ENCODE measurements at regions not wholly inside any gene's neighbourhood (a gene's known extent, or its start where the extent isn't known, plus 50 kb on each side); places are given as distances from the start of the nearest gene placed in this dataset.

- no peak overlapping the region for H3K4me3 ChIP-seq (ENCODE audit: low read length)
- DNase-seq (ENCODE audit: low read depth, low spot score): no peak
Observed at GRCh38 chr20:11266571-11266970, 592.8 kb upstream of the JAG1 start.

GRCh38 chr20:11267131-11267761 is 593.4 kb upstream of the JAG1 start:
- DNase-seq (ENCODE audit: low read depth, low spot score): no peak
- no peak overlapping the region for H3K4me3 ChIP-seq (ENCODE audit: low read length)

GRCh38 chr20:11267762-11268335 is 594.0 kb upstream of the JAG1 start:
- H3K4me3 ChIP-seq (ENCODE audit: low read length): no peak overlapping the region
- DNase-seq (ENCODE audit: low read depth, low spot score): no peak

GRCh38 chr20:11270566-11270965 is 596.8 kb upstream of the JAG1 start:
- no peak for DNase-seq (ENCODE audit: low read depth, low spot score)
- no peak overlapping the region for H3K4me3 ChIP-seq (ENCODE audit: low read length)

GRCh38 chr20:11271319-11271718 is 597.5 kb upstream of the JAG1 start:
- no peak for DNase-seq (ENCODE audit: low read depth, low spot score)
- no peak overlapping the region for H3K4me3 ChIP-seq (ENCODE audit: low read length)

- H3K4me3 ChIP-seq (ENCODE audit: low read length): no peak overlapping the region
- no peak for DNase-seq (ENCODE audit: low read depth, low spot score)
Observed at GRCh38 chr20:11271920-11272594, 598.3 kb upstream of the JAG1 start.

- no peak overlapping the region for H3K4me3 ChIP-seq (ENCODE audit: low read length)
- DNase-seq (ENCODE audit: low read depth, low spot score): peak; percentile 30
Observed at GRCh38 chr20:11274141-11274594, 600.4 kb upstream of the JAG1 start.

- no peak overlapping the region for H3K4me3 ChIP-seq (ENCODE audit: low read length)
- no peak for DNase-seq (ENCODE audit: low read depth, low spot score)
Observed at GRCh38 chr20:11275740-11276139, 601.9 kb upstream of the JAG1 start.

GRCh38 chr20:11277170-11277569 is 603.4 kb upstream of the JAG1 start:
- no peak for DNase-seq (ENCODE audit: low read depth, low spot score)
- no peak overlapping the region for H3K4me3 ChIP-seq (ENCODE audit: low read length)

GRCh38 chr20:11277858-11278257 is 604.1 kb upstream of the JAG1 start:
- H3K4me3 ChIP-seq (ENCODE audit: low read length): no peak overlapping the region

GRCh38 chr20:11278461-11278860 is 604.7 kb upstream of the JAG1 start:
- no peak overlapping the region for H3K4me3 ChIP-seq (ENCODE audit: low read length)
- DNase-seq (ENCODE audit: low read depth, low spot score): no peak

More at GRCh38 chr20:11277858-11278257, 604.1 kb upstream of the JAG1 start:
- DNase-seq (ENCODE audit: low read depth, low spot score): no peak

- DNase-seq (ENCODE audit: low read depth, low spot score): no peak
- no peak overlapping the region for H3K4me3 ChIP-seq (ENCODE audit: low read length)
Observed at GRCh38 chr20:11281240-11281639, 607.4 kb upstream of the JAG1 start.

- H3K4me3 ChIP-seq (ENCODE audit: low read length): no peak overlapping the region
- no peak for DNase-seq (ENCODE audit: low read depth, low spot score)
Observed at GRCh38 chr20:11281768-11282167, 608.0 kb upstream of the JAG1 start.

- no peak for DNase-seq (ENCODE audit: low read depth, low spot score)
- H3K4me3 ChIP-seq (ENCODE audit: low read length): no peak overlapping the region
Observed at GRCh38 chr20:11287126-11287525, 613.3 kb upstream of the JAG1 start.

- no peak for DNase-seq (ENCODE audit: low read depth, low spot score)
- H3K4me3 ChIP-seq (ENCODE audit: low read length): no peak overlapping the region
Observed at GRCh38 chr20:11296221-11296620, 621.5 kb upstream of the BTBD3 start.

GRCh38 chr20:11296951-11297350 is 620.7 kb upstream of the BTBD3 start:
- DNase-seq (ENCODE audit: low read depth, low spot score): no peak

GRCh38 chr20:11301699-11302098 is 616.0 kb upstream of the BTBD3 start:
- H3K4me3 ChIP-seq (ENCODE audit: low read length): no peak overlapping the region
- DNase-seq (ENCODE audit: low read depth, low spot score): no peak

More at GRCh38 chr20:11296951-11297350, 620.7 kb upstream of the BTBD3 start:
- no peak overlapping the region for H3K4me3 ChIP-seq (ENCODE audit: low read length)

- no peak for DNase-seq (ENCODE audit: low read depth, low spot score)
- H3K4me3 ChIP-seq (ENCODE audit: low read length): no peak overlapping the region
Observed at GRCh38 chr20:11302436-11302835, 615.3 kb upstream of the BTBD3 start.

GRCh38 chr20:11304795-11305194 is 612.9 kb upstream of the BTBD3 start:
- DNase-seq (ENCODE audit: low read depth, low spot score): no peak
- no peak overlapping the region for H3K4me3 ChIP-seq (ENCODE audit: low read length)

- no peak overlapping the region for H3K4me3 ChIP-seq (ENCODE audit: low read length)
- DNase-seq (ENCODE audit: low read depth, low spot score): no peak
Observed at GRCh38 chr20:11305406-11305805, 612.3 kb upstream of the BTBD3 start.
